ENCODE measurements at regions not wholly inside any gene's neighbourhood (a gene's known extent, or its start where the extent isn't known, plus 50 kb on each side); places are given as distances from the start of the nearest gene placed in this dataset.

DNA sequence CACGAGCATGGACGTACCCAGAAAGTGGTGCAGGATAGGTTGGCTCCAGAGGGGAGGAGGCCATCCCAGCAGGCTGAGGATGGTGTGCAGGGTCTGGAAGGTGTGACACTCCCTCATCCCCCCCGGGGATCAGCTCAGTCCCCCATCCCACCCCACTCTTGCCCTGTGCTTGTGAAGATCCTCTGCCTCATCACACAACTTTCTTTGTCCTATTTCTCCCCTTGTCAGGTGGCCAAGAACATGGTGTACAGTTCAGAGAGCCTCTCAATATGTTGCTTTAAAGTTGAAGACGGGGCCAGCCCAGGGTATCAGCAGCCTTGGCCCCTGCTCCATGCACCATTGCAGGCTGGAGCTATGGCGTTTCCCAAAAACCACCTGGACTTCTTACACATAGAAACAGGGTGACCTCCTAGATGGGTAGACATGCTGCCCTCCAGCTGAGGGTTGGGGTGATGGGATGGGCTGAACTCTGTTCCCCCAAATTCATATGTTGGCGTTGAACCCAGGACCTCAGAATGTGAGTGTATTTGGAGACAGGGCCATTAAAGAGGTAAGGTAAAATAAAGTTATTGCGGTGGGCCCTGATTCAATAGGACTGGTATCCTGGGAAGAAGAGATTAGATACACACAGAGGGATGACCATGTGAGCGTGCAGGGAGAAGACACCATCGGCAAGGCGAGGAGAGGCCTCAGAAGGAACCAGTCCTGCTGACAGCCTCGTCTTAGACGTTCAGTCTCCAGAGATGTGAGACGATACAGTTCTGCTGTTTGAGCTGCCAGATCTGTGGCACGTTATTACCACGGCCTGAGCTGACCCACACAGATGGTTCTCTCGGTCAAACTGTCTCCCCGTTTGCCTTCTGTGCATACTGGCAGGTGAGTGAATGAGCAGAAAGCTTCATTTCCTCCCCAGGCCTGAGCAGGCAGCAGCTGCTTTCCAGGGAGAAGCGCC is 272.5 kb downstream of the GADD45G start:
- no peaks in the 10 kb centered on the region for H3K9me3 Mint-ChIP-seq
- no peaks in the 10 kb centered on the region for H3K36me3 Mint-ChIP-seq (ENCODE audit: low read depth)
- H3K27me3 Mint-ChIP-seq, result no peaks in the 10 kb centered on the region
- H3K4me3 Mint-ChIP-seq, result no peak overlapping the region
- H3K27ac Mint-ChIP-seq, result no peak overlapping the region
- no peaks in the 10 kb centered on the region for H3K4me1 Mint-ChIP-seq (ENCODE audit: low read depth)

DNA sequence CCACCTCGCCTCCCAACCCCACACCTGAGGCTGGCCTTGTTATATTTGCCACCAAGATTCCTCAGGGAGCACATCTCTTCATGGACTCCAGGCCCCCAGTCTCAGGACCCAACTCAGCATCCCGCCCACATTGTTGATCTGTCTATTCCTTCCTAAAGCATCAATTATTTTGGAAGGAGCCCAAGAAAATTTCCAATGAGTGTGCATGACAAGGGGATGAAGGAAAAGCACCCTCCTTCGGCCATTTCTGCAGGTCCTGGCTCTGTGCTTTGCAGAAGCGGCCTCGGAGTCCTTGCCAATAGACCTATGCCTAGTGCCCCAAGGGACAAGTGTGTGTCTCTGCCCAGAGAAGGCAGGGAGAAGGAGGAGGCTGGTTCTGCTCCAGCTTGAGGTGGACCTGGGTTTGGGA is 273.2 kb downstream of the GADD45G start:
- Mint-ChIP-seq H3K27me3 (no peaks in the 10 kb centered on the region), H3K9me3 (no peaks in the 10 kb centered on the region)

DNA sequence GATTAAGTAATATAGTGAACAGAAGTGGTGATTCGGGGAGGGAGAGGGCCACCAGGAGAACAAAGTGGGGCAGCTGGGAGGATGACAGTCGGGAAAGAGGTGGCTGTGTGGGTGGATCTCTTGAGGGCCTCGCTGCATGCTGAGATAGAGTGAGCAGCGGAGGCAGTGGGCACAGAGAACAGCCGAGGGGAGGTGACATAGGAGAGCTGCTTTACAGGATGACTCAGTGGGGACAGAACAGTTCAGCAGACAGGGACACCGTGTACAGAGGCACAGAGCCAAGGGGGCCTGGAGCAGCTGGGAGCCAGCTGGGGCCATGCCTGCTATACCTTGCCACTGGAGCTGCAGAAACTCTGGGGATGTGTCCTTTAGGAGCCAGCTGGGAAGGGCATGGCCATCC is 273.9 kb downstream of the GADD45G start:
- Mint-ChIP-seq H3K27ac (no peak overlapping the region), H3K36me3 (ENCODE audit: low read depth) (no peaks in the 10 kb centered on the region), H3K4me3 (no peak overlapping the region), H3K9me3 (no peaks in the 10 kb centered on the region), H3K27me3 (no peaks in the 10 kb centered on the region), H3K4me1 (ENCODE audit: low read depth) (no peaks in the 10 kb centered on the region)

More for the DNA sequence above, 273.2 kb downstream of the GADD45G start:
- Mint-ChIP-seq H3K27ac (no peak overlapping the region), H3K4me3 (no peak overlapping the region), H3K36me3 (ENCODE audit: low read depth) (no peaks in the 10 kb centered on the region), H3K4me1 (ENCODE audit: low read depth) (no peaks in the 10 kb centered on the region)

DNA sequence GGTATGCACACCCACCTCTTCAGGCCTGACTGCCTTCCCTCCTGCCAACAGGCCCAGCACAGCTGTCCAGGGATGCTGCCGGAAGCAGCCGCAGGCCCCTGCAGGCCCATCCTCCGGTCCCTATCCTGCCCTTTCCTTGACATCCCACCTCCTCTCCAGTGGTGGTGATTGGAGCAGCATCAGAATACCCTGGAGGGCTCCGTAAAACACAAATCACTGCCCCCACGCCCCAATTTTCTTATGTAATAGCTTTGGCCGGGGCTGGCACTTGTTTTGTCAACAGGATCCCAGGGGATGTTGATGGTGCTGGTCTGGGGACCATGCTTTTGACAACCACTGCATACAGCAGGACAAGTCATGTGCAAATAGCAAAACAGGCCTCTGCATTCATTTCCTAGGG is 274.5 kb downstream of the GADD45G start:
- Mint-ChIP-seq H3K9me3 (no peaks in the 10 kb centered on the region), H3K4me3 (no peak overlapping the region), H3K36me3 (ENCODE audit: low read depth) (no peaks in the 10 kb centered on the region), H3K4me1 (ENCODE audit: low read depth) (no peaks in the 10 kb centered on the region), H3K27ac (no peak overlapping the region), H3K27me3 (no peaks in the 10 kb centered on the region)

DNA sequence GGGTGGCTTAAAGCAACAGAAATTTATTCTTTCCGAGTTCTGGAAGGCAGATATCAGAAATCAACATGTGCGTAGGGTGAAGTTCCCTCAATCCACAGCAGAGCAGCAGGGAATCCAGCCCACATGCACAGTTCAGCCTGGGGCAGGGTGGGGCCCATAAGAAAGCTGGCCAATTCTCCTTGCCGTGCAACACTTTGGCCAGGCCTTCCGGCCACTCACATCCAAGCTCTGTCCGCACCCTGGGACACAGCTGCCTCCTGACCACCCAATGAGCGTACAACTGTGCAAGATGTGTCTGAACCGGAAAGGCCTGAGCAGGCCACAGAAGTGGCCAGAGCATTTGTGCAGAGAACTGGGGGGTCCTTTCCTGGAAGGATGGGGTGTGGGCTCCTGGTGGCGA is 274.9 kb downstream of the GADD45G start:
- Mint-ChIP-seq H3K9me3 (no peaks in the 10 kb centered on the region), H3K4me3 (no peak overlapping the region)

DNA sequence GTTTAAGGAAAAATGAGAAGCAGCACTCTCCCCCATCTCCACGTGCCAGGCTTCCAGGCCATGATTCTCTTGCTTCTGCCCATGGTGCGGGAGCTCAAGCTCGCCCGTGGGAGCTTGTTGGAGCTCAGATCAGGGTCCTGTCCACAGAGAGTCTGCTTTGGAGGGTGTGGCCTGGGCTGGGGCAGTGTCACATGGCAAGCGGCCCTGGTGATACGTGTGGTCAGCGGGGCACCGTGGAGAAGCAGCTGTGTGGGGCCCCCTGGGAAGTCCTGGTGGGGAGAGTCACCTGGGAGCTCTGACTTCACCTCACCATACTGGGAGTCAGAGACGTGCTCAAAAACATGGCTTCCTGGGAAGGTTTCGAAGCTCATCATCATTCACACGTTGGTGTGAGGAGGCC is 275.3 kb downstream of the GADD45G start:
- Mint-ChIP-seq H3K27me3 (no peaks in the 10 kb centered on the region), H3K36me3 (ENCODE audit: low read depth) (no peaks in the 10 kb centered on the region), H3K4me1 (ENCODE audit: low read depth) (no peaks in the 10 kb centered on the region), H3K9me3 (no peaks in the 10 kb centered on the region), H3K4me3 (no peak overlapping the region), H3K27ac (no peak overlapping the region)

More for the DNA sequence above, 274.9 kb downstream of the GADD45G start:
- Mint-ChIP-seq H3K4me1 (ENCODE audit: low read depth) (no peaks in the 10 kb centered on the region), H3K27me3 (no peaks in the 10 kb centered on the region), H3K36me3 (ENCODE audit: low read depth) (no peaks in the 10 kb centered on the region), H3K27ac (no peak overlapping the region)

DNA sequence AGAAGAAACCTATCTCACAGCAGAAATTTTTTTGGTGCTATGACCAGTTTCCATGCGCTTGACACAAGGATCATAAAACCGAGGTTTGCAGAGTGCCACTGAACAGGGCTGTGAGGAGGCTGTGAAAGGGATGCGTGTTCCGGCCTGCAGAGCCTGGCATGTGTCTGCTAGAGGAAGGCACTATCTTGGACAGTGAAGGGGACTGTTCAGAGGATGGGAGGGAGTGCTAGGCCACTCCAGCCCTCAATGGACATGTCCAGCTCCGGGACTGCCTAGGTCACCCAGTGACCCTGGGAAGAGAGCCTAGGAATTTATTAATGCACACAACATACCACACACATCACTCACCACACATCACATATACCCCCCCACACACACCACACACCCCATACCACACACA is 275.9 kb downstream of the GADD45G start:
- no peaks in the 10 kb centered on the region for H3K27me3 Mint-ChIP-seq
- no peaks in the 10 kb centered on the region for H3K4me1 Mint-ChIP-seq (ENCODE audit: low read depth)
- H3K27ac Mint-ChIP-seq, result no peak overlapping the region
- H3K9me3 Mint-ChIP-seq, result no peaks in the 10 kb centered on the region
- H3K36me3 Mint-ChIP-seq (ENCODE audit: low read depth), result no peaks in the 10 kb centered on the region
- H3K4me3 Mint-ChIP-seq, result no peak overlapping the region

DNA sequence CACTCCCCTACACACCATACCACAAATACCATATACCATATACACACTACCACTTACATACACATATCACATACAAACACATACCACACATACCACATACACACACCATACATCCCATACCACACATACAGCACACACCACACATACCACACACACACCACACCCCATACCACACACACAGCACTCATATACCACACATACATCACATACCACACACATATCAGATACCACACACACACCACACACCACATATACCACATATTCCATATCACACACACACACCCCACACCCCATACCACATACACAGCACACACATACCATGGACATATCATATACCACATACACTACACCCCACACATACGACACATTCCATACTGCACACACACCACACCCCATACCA is 276.6 kb downstream of the GADD45G start:
- H3K27ac Mint-ChIP-seq, result no peak overlapping the region
- no peaks in the 10 kb centered on the region for H3K9me3 Mint-ChIP-seq
- H3K36me3 Mint-ChIP-seq (ENCODE audit: low read depth), result no peaks in the 10 kb centered on the region
- no peaks in the 10 kb centered on the region for H3K27me3 Mint-ChIP-seq
- no peak overlapping the region for H3K4me3 Mint-ChIP-seq
- H3K4me1 Mint-ChIP-seq (ENCODE audit: low read depth), result no peaks in the 10 kb centered on the region

DNA sequence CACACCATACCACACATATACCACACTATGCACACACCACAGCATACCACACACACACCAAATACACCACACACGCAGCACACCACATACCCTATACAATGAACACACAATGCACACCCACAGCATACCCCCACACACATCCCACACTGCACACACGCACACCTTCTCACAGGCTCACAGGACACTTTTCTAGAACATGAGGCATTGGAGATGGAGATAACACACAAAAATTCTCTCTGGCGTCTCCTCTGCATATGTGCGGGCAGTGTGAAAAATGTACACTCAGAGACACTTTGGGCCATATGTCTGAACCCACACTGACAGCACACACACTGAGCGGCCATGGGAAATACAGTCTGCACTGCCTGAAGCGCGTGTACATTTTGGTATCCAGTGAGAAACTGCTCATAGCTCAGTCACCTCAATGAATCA is 278.1 kb downstream of the GADD45G start:
- H3K27ac Mint-ChIP-seq, result no peak overlapping the region

DNA sequence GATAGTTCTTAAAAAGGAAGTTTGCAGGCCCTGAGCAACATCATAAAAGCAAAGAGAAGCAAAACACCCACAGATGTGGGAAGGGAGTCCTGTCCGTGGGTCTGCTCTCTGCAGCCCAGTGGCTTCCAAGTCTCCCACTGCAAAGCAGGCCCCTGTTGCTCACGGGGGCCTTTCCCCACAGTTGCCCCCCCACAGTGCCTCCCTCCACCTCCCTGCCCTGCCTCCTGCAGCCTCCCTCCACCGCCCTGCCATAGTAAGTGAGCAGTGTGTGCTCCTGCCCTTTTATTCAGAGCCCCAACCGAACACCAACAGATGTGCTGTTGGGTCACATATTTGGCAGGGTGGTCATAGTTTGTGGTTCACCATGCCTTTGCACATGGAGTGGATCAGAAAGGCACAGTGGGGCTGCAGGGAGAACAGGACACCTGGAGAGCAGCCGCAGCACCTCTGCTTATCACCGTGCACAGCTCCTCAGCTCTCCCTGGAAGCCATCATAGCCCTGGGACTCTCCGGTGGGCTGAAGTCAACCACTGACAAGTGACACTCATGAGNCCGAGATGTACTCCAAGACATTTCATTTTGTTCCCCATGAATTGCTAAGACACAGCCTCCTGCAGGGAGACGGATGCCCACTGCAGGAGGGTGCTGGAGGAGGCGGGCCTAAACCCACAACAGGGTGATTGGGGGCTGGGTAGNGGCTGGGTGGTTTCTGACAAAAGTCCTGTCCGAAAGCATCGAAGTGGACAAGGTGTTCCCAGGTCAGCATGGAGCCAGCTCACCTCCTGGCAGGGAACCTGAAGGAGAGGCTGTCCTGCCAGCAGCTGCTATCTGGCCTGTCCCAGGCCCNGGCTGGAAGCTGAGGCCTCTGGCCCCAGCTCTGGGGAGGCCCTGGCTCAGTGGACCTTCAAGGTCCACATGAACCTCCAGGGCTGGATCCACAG is 278.9 kb downstream of the GADD45G start:
- Mint-ChIP-seq H3K27ac (no peak overlapping the region), H3K4me1 (ENCODE audit: low read depth) (no peaks in the 10 kb centered on the region)

More for the DNA sequence above, 278.1 kb downstream of the GADD45G start:
- no peaks in the 10 kb centered on the region for H3K36me3 Mint-ChIP-seq (ENCODE audit: low read depth)
- no peaks in the 10 kb centered on the region for H3K9me3 Mint-ChIP-seq
- H3K4me3 Mint-ChIP-seq, result no peak overlapping the region
- no peaks in the 10 kb centered on the region for H3K4me1 Mint-ChIP-seq (ENCODE audit: low read depth)
- no peaks in the 10 kb centered on the region for H3K27me3 Mint-ChIP-seq

DNA sequence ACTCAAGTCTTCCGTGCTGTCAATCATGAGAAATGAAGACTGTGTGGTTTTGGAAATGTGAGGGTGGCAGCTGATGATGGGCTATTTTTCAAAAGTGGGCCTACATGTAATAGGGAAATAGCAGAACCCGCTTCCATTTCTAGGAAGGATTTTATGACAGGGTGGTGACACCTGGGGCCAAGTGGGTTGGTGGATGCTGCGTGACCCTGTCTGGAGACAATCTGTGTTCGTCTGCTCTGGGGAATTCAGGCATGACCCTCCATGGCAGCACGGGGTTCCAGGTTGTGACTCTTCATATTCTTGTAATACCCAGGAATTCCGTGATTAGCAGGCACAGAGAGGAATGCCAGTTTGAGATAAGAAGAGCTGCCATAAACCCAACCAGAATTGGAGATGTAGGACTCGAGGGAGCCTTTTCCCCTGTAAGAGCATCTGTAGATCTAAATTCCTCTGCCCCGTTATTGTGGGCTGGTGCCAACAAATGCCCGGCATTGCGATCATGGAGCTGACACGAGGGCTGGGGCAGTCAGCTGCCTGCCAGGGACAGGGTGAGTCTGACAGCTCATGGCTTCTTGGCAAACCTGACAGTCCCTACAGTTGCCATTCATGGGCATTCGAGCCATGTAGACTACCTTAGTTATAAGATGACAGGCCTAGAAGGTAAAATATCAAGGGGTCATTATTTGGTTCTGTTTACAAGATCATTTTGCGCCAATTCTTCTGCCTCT is 279.7 kb downstream of the GADD45G start:
- Mint-ChIP-seq H3K4me3 (no peak overlapping the region), H3K9me3 (no peaks in the 10 kb centered on the region), H3K27ac (no peak overlapping the region), H3K4me1 (ENCODE audit: low read depth) (no peaks in the 10 kb centered on the region), H3K36me3 (ENCODE audit: low read depth) (no peaks in the 10 kb centered on the region), H3K27me3 (no peaks in the 10 kb centered on the region)

More for the DNA sequence above, 278.9 kb downstream of the GADD45G start:
- H3K36me3 Mint-ChIP-seq (ENCODE audit: low read depth), result no peaks in the 10 kb centered on the region
- H3K9me3 Mint-ChIP-seq, result no peaks in the 10 kb centered on the region
- no peak overlapping the region for H3K4me3 Mint-ChIP-seq
- no peaks in the 10 kb centered on the region for H3K27me3 Mint-ChIP-seq

DNA sequence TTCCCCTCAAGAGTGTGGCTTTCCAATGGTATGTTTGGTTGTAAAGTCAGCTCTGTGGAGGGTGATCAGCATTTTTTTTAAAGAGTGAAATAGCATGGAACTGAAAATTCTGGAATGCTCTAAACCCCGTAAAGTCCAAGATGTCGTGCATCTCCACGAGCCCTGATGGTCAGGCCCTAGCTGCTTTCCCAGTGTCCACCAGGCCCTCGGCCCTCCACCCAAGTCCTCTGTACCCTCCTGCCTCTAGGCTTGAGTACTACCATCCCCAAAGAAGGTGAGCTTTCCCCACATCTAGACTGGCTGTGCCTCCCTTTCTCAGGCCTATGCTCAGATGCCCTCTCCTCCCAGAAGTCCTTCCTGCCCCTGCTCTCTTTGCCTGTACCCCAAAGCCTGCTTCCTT is 280.3 kb downstream of the GADD45G start:
- Mint-ChIP-seq H3K27ac (no peak overlapping the region), H3K27me3 (no peaks in the 10 kb centered on the region), H3K36me3 (ENCODE audit: low read depth) (no peaks in the 10 kb centered on the region), H3K4me3 (no peak overlapping the region), H3K4me1 (ENCODE audit: low read depth) (no peaks in the 10 kb centered on the region), H3K9me3 (no peaks in the 10 kb centered on the region)

DNA sequence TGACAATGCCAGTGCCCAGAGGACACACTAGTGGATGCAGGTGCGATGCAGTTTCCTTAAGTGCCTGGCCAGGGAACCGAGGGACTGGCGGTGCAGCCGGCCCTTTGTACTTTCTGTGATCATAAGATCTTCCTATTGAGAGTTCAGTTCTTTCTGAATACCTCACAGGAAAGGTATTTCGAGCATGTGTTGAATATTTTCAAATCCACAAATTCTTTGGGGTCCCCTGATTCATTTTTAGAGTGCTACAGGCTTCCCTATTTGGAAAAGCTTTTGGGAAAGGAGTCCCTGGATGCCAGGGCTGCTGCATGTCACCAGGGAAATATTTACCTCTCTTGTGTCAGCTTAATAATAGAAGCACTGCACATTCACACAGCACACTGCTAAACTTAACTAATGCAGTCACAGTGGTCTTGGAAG is 281.5 kb downstream of the GADD45G start:
- no peaks in the 10 kb centered on the region for H3K27me3 Mint-ChIP-seq
- H3K27ac Mint-ChIP-seq, result no peak overlapping the region
- no peaks in the 10 kb centered on the region for H3K36me3 Mint-ChIP-seq (ENCODE audit: low read depth)

DNA sequence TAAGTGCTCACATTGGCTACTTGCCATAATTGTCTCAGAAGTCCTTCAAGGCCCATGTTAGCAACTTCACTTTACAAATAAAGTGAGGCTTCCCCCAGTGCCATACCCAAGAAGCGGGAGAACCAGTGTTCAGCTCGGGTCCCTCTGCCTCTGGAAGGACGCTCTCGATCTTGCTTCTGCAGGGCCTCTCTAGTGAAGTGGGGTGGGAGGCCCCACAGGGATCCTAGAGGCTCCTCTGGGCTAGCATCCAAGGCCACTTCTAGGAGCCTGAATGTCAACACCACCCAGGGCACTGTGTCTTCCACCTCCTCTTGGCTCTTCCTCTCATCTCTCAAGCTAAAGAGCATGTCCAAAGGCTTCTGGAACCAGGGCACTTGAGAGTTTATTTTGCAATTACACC is 282.5 kb downstream of the GADD45G start:
- Mint-ChIP-seq H3K4me3 (no peak overlapping the region), H3K27ac (no peak overlapping the region), H3K36me3 (ENCODE audit: low read depth) (no peaks in the 10 kb centered on the region), H3K27me3 (no peaks in the 10 kb centered on the region), H3K4me1 (ENCODE audit: low read depth) (no peaks in the 10 kb centered on the region), H3K9me3 (no peaks in the 10 kb centered on the region)

More for the DNA sequence above, 281.5 kb downstream of the GADD45G start:
- no peaks in the 10 kb centered on the region for H3K9me3 Mint-ChIP-seq
- H3K4me1 Mint-ChIP-seq (ENCODE audit: low read depth), result no peaks in the 10 kb centered on the region
- no peak overlapping the region for H3K4me3 Mint-ChIP-seq

All from stimulated activated naive CD8-positive, alpha-beta T cell treated with anti-CD3 and anti-CD28 coated beads, Interleukin-15, Interleukin-2, amounts not matched to agents 100 ng/mL and 50 ng/mL, for 24 hours (primary cell).